ENCODE measurements at regions not wholly inside any gene's neighbourhood (a gene's known extent, or its start where the extent isn't known, plus 50 kb on each side); places are given as distances from the start of the nearest gene placed in this dataset.

DNA sequence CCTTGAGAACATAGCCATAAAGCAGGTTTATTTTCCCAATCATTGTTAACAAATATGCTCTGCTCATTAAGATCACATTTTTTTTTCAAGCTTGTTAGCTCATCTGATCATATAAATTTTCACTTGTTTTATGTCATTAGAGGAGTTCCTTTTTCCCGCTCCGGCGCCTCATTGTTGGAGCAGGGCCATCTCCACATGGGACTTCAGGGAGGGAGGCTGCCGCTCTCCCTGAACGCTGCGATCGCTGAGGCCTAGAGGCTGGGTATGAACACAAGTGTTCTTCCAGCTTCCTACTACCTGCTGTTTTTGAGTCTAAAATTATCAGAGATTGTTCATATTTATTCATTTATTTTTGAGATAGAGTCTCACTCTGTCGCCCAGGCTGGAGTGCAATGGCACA, 246.9 kb downstream of the MPDZ start:
- ChIA-PET POLR2A (no interaction called here), CTCF (no interaction called here)
- H3K4me3 ChIP-seq (ENCODE audit: low read length), result no peak overlapping the region
- no peaks in the 10 kb centered on the region for H3K4me1 ChIP-seq (ENCODE audit: insufficient read depth, low read length)
- ATAC-seq (ENCODE audit: poor library complexity), result no peak
- no peak overlapping the region for H3K27ac Mint-ChIP-seq
- no peak for DNase-seq
- no peak overlapping the region for H3K27ac ChIP-seq (ENCODE audit: low read depth in 1 of 2, low read length in 2 of 2)
- H3K27me3 ChIP-seq (ENCODE audit: control insufficient read depth in 1 of 2, insufficient read depth in 2 of 2, low read length in 2 of 2), result no peaks in the 10 kb centered on the region
- peaks cover 0 to 10% of the 10 kb centered on the region in 2 experiments for H3K9me3 ChIP-seq (ENCODE audit: control insufficient read depth in 1 of 2, insufficient read depth in 1 of 2, low read length in 2 of 2)
- TF ChIP-seq, protein P1, sequence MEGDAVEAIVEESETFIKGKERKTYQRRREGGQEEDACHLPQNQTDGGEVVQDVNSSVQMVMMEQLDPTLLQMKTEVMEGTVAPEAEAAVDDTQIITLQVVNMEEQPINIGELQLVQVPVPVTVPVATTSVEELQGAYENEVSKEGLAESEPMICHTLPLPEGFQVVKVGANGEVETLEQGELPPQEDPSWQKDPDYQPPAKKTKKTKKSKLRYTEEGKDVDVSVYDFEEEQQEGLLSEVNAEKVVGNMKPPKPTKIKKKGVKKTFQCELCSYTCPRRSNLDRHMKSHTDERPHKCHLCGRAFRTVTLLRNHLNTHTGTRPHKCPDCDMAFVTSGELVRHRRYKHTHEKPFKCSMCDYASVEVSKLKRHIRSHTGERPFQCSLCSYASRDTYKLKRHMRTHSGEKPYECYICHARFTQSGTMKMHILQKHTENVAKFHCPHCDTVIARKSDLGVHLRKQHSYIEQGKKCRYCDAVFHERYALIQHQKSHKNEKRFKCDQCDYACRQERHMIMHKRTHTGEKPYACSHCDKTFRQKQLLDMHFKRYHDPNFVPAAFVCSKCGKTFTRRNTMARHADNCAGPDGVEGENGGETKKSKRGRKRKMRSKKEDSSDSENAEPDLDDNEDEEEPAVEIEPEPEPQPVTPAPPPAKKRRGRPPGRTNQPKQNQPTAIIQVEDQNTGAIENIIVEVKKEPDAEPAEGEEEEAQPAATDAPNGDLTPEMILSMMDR (IDR thresholded peaks at IDR 0.05), result no peak
- no peaks in the 10 kb centered on the region for H3K36me3 ChIP-seq (ENCODE audit: insufficient read depth, low read length)
- H3K36me3 Mint-ChIP-seq (ENCODE audit: low read depth), result no peaks in the 10 kb centered on the region
- no peaks in the 10 kb centered on the region for H3K4me1 Mint-ChIP-seq (ENCODE audit: low read depth)
- H3K4me3 Mint-ChIP-seq, result no peak overlapping the region
- intact Hi-C loops (cut with DNase I, micrococcal nuclease), result no loop called here
- H3K9me3 Mint-ChIP-seq, result peaks cover 8% of the 10 kb centered on the region
- no peaks in the 10 kb centered on the region for H3K27me3 Mint-ChIP-seq

GRCh38 chr9:13033959-13034693, 245.4 kb downstream of the MPDZ start:
- TF ChIP-seq, protein P1 (IDR thresholded peaks at IDR 0.05), result no peak
- H3K4me1 Mint-ChIP-seq (ENCODE audit: low read depth), result no peaks in the 10 kb centered on the region
- POLR2A ChIA-PET, result no interaction called here
- no peaks in the 10 kb centered on the region for H3K27me3 Mint-ChIP-seq
- Histone ChIP-seq H3K27me3 (ENCODE audit: control insufficient read depth in 1 of 2, insufficient read depth in 2 of 2, low read length in 2 of 2) (no peaks in the 10 kb centered on the region), H3K4me3 (ENCODE audit: low read length) (no peak overlapping the region), H3K4me1 (ENCODE audit: insufficient read depth, low read length) (no peaks in the 10 kb centered on the region), H3K9me3 (ENCODE audit: control insufficient read depth in 1 of 2, insufficient read depth in 1 of 2, low read length in 2 of 2) (peaks cover 0 to 10% of the 10 kb centered on the region in 2 experiments), H3K36me3 (ENCODE audit: insufficient read depth, low read length) (no peaks in the 10 kb centered on the region), H3K27ac (ENCODE audit: low read depth in 1 of 2, low read length in 2 of 2) (no peak overlapping the region)
- no peak overlapping the region for H3K27ac Mint-ChIP-seq
- H3K9me3 Mint-ChIP-seq, result peaks cover 8% of the 10 kb centered on the region
- no peak for ATAC-seq (ENCODE audit: poor library complexity)
- intact Hi-C loops (cut with DNase I, micrococcal nuclease), result no loop called here
- no peak overlapping the region for H3K4me3 Mint-ChIP-seq
- no peaks in the 10 kb centered on the region for H3K36me3 Mint-ChIP-seq (ENCODE audit: low read depth)
- DNase-seq, result peak in 1 of 14 experiments; percentile 0
- CTCF ChIA-PET, result no interaction called here

DNA sequence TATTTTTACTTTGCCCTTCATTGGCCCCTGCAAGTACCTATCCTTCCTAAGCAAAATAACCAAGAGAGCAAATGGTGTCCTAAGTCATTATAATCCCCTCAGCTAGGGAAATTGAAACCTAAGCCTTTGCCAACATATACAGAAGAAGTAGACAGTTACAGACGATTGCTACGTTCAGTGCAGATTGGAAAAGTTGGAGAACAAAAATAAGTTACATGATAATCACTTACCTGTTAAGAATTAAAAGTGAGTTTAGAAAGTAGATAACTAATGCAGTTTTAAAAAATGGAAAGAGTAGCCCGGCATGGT, 244.8 kb downstream of the MPDZ start:
- CTCF ChIA-PET, result no interaction called here
- peaks cover 8% of the 10 kb centered on the region for H3K9me3 Mint-ChIP-seq
- no peak for ATAC-seq (ENCODE audit: poor library complexity)
- no peak overlapping the region for H3K27ac ChIP-seq (ENCODE audit: low read depth in 1 of 2, low read length in 2 of 2)
- H3K36me3 ChIP-seq (ENCODE audit: insufficient read depth, low read length), result no peaks in the 10 kb centered on the region
- peaks cover 0 to 10% of the 10 kb centered on the region in 2 experiments for H3K9me3 ChIP-seq (ENCODE audit: control insufficient read depth in 1 of 2, insufficient read depth in 1 of 2, low read length in 2 of 2)
- TF ChIP-seq, protein P1 (IDR thresholded peaks at IDR 0.05), result no peak
- no peak overlapping the region for H3K4me3 Mint-ChIP-seq
- intact Hi-C loops (cut with DNase I, micrococcal nuclease), result no loop called here
- no peak for DNase-seq
- no peak overlapping the region for H3K4me3 ChIP-seq (ENCODE audit: low read length)
- H3K4me1 ChIP-seq (ENCODE audit: insufficient read depth, low read length), result no peaks in the 10 kb centered on the region
- POLR2A ChIA-PET, result no interaction called here
- no peaks in the 10 kb centered on the region for H3K27me3 ChIP-seq (ENCODE audit: control insufficient read depth in 1 of 2, insufficient read depth in 2 of 2, low read length in 2 of 2)
- H3K27ac Mint-ChIP-seq, result no peak overlapping the region
- H3K27me3 Mint-ChIP-seq, result no peaks in the 10 kb centered on the region
- no peaks in the 10 kb centered on the region for H3K36me3 Mint-ChIP-seq (ENCODE audit: low read depth)
- no peaks in the 10 kb centered on the region for H3K4me1 Mint-ChIP-seq (ENCODE audit: low read depth)
